GM12873 (cell line): ENCODE measurements at regions not wholly inside any gene's neighbourhood (a gene's known extent, or its start where the extent isn't known, plus 50 kb on each side); places are given as distances from the start of the nearest gene placed in this dataset.
A peak's percentile ranks its signal among the peaks of the same experiment; 100 is the strongest.

ENCODE experiments used
- TF ChIP-seq, protein P1 (sequence below): IDR thresholded peaks from 2 replicates; pipeline ENCODE4 v1.5.1; 2012; ENCODE audit warnings: low read depth, mild to moderate bottlenecking, moderate library complexity, low read length, control low read depth; ENCODE audit not compliant: insufficient read depth; ENCODE audit errors: missing control alignments

GRCh38 chr13:29929062-29929847, 78.8 kb upstream of the UBL3 start:
- TF ChIP-seq, protein P1, sequence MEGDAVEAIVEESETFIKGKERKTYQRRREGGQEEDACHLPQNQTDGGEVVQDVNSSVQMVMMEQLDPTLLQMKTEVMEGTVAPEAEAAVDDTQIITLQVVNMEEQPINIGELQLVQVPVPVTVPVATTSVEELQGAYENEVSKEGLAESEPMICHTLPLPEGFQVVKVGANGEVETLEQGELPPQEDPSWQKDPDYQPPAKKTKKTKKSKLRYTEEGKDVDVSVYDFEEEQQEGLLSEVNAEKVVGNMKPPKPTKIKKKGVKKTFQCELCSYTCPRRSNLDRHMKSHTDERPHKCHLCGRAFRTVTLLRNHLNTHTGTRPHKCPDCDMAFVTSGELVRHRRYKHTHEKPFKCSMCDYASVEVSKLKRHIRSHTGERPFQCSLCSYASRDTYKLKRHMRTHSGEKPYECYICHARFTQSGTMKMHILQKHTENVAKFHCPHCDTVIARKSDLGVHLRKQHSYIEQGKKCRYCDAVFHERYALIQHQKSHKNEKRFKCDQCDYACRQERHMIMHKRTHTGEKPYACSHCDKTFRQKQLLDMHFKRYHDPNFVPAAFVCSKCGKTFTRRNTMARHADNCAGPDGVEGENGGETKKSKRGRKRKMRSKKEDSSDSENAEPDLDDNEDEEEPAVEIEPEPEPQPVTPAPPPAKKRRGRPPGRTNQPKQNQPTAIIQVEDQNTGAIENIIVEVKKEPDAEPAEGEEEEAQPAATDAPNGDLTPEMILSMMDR, result no peak

DNA sequence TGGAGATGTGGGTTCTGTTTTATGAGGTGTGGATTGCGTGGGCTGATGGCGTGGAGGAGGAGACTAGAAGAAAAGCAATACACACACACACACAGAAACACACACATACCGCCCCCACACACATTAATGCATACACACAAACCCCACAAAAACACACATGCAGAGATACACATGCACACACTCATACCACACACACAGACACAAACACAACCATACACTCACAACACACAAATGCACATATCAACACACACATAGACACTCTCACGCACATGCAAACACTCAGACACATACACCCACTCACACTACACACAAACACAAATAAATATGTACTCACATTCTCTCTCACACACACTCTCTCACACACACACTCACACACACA, 75.7 kb upstream of the UBL3 start:
- TF ChIP-seq, protein P1, result no peak

GRCh38 chr13:29925457-29926097, 75.2 kb upstream of the UBL3 start:
- TF ChIP-seq, protein P1, result no peak

GRCh38 chr13:29924482-29925350, 74.3 kb upstream of the UBL3 start:
- TF ChIP-seq, protein P1, result no peak

DNA sequence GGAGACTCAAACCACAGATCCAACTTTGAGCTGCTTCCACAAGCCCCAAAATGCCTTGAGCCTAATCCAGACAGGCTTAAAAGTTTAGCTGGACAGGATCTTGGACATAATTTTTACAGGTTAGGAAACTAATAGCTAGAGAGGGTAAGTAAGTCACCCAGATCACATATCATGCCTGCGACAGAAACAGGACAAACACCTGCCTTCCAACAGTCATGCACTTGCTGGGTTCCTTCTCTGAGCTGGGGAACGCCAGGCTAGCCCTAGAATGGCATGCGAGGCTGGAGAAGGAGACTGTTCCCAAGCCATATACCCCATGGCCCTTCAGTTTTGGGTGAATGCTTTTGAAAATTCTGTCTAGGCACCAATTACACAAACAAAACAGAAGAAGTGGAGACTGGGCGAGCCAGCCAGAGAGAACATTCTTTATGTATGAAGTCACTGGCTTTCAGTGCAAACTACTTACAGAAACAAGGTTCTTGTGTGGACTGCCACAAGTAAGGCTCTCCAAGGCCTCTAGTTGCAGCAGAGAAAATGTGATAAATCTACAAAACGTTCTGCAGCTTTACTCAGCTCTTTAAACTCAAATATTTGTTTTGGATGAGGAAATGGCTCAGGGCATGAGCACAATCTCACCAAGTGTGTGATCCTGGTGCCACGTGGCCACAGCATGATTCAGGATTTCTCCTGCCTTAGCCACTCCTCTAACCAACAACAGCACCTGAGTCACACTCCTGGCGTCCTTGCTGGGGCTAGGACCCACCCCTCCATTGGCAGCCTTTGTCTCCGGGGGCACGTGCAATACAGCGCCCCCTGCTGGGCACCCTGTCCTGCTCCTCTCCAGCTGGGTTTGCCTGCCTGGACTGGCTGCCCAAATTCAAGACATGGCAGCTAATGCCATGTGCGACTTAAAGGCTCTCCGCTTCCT, 73.4 kb upstream of the UBL3 start:
- TF ChIP-seq, protein P1, result peak; percentile 89

DNA sequence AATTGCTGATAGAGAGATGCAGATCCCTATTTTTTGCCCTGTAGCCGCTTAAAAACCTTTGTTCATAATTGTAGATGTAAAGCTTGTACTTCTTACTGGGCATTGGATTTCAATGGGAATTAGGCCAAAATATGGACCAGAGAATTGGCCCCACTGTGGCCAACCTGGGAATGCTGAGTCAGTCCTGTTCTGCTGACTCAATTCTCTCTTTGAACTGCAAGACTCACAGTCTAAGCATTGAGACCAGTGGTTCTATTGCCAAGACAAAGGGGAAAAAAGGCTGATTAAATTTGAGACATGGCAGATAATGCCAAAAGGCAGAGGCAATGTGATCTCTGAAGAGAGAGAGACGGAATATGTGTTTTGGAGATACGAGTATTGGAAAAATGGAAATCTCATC, 72.5 kb upstream of the UBL3 start:
- TF ChIP-seq, protein P1, result no peak
